ENCODE measurements at regions not wholly inside any gene's neighbourhood (a gene's known extent, or its start where the extent isn't known, plus 50 kb on each side); places are given as distances from the start of the nearest gene placed in this dataset.

DNA sequence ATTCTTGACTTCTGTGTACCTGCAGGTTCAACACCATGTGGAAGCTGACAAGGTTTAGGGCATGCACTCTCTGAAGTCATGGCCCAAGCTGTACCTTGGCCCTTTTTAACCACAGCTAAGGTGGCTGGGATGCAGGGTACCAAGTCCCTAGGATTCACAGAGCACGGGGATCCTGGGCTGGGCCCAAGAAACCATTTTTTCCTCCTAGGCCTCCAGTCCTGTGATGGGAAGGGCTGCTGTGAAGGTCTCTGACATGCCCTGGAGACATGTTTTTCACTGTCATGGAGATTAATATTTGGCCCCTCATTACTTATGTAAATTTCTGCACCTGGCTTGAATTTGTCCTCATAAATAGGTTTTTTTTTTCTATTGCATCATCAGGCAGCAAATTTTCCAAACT, 937.5 kb upstream of the ROBO1 start:
- no peak overlapping the region for H3K9ac ChIP-seq (ENCODE audit: insufficient read depth in 1 of 2, low read depth in 2 of 2, low read length in 2 of 2)
- ChIA-PET CTCF (ENCODE audit: low intra/inter-chr PET ratio) (no interaction called here), POLR2A (no interaction called here)
- intact Hi-C loops (cut with micrococcal nuclease) (no loop called here), in situ Hi-C loops (cut with MboI) (no loop called here)
- no peaks in the 10 kb centered on the region for H3K27me3 ChIP-seq (ENCODE audit: control insufficient read depth in 2 of 2, insufficient read depth in 2 of 2, low read length in 2 of 2)
- no peaks in the 10 kb centered on the region for H3K36me3 ChIP-seq (ENCODE audit: control insufficient read depth, insufficient read depth, low read length)
- H3K9me1 ChIP-seq (ENCODE audit: control insufficient read depth, insufficient read depth, low read length) = no peaks in the 10 kb centered on the region
- FAIRE-seq (no peak), DNase-seq (ENCODE audit: extremely low read depth in 1 of 4, low spot score in 3 of 4) (no peak), ATAC-seq (no peak)
- WGBS (ENCODE audit: insufficient coverage, low coverage, missing lambda C conversion rate) = no CpG with 5 or more reads among the region's 1 CpG
- TF ChIP-seq CEBPG (CRISPR knock-in tag; IDR thresholded peaks at IDR 0.05) (no peak), CEBPG (tag; conservative IDR thresholded peaks at IDR 0.05 in 1 of 2, IDR thresholded peaks at IDR 0.05 in 1 of 2) (0 out of 4 replicates have a peak, but pooled peaks of 1 of the 2 experiments have one; percentile 20), ZFP36 (IDR thresholded peaks at IDR 0.05; ENCODE audit: low read depth, low read length, partially characterized antibody) (peak; percentile 58), MNT (conservative IDR thresholded peaks at IDR 0.05) (no peak)
- H3K4me3 ChIP-seq = no peak overlapping the region
- no TSS peak for BruUV-seq (replicated peaks)
- H3K4me1 ChIP-seq (replicated peaks in 1 of 2; ENCODE audit: control insufficient read depth in 2 of 2, insufficient read depth in 2 of 2, low read length in 2 of 2) = no peaks in the 10 kb centered on the region
- no peak overlapping the region for H3K4me2 ChIP-seq (ENCODE audit: insufficient read depth, low read length)
- H3K79me2 ChIP-seq (ENCODE audit: control insufficient read depth, insufficient read depth, low read length) = no peaks in the 10 kb centered on the region
- no peaks in the 10 kb centered on the region for H4K20me1 ChIP-seq (replicated peaks; ENCODE audit: control insufficient read depth, insufficient read depth, low read length)
- no peak overlapping the region for H2AFZ ChIP-seq (ENCODE audit: low read depth, low read length)
- 0 out of 2 replicates have a peak, but pooled peaks cover 2% of the 10 kb centered on the region for H3K9me3 ChIP-seq (replicated peaks; ENCODE audit: control insufficient read depth, insufficient read depth, low read depth, low read length)
- no peak overlapping the region for H3K27ac ChIP-seq (ENCODE audit: extremely low read depth, low read depth, low read length)

DNA sequence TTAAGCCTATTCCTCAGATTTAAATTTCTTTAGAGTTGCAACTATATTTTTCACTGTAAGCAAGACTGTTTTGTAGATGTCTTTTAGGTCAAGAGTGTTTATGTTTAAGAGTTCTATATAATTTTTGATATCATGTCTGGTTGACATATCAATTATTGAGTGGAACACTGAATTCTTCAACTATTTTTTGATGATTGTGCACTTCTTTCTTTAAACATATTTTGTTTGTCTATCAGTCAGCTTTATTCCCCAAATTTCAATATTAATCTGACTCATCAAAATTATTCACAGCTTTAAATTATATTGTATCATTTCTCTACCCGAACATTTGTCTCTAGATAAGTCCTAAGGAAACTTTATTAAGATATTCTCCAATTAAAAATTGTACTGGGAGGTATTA, 933.6 kb upstream of the ROBO1 start:
- no peak for DNase-seq (ENCODE audit: extremely low read depth in 1 of 4, low spot score in 3 of 4)
- Histone ChIP-seq H3K27ac (ENCODE audit: extremely low read depth, low read depth, low read length) (no peak overlapping the region), H3K36me3 (ENCODE audit: control insufficient read depth, insufficient read depth, low read length) (no peaks in the 10 kb centered on the region), H2AFZ (ENCODE audit: low read depth, low read length) (no peak overlapping the region), H3K9me3 (replicated peaks; ENCODE audit: control insufficient read depth, insufficient read depth, low read depth, low read length) (0 out of 2 replicates have a peak, but pooled peaks cover 2% of the 10 kb centered on the region), H4K20me1 (replicated peaks; ENCODE audit: control insufficient read depth, insufficient read depth, low read length) (no peaks in the 10 kb centered on the region), H3K4me3 (no peak overlapping the region), H3K9me1 (ENCODE audit: control insufficient read depth, insufficient read depth, low read length) (no peaks in the 10 kb centered on the region), H3K4me2 (ENCODE audit: insufficient read depth, low read length) (no peak overlapping the region), H3K4me1 (replicated peaks in 1 of 2; ENCODE audit: control insufficient read depth in 2 of 2, insufficient read depth in 2 of 2, low read length in 2 of 2) (no peaks in the 10 kb centered on the region), H3K9ac (ENCODE audit: insufficient read depth in 1 of 2, low read depth in 2 of 2, low read length in 2 of 2) (no peak overlapping the region), H3K27me3 (ENCODE audit: control insufficient read depth in 2 of 2, insufficient read depth in 2 of 2, low read length in 2 of 2) (no peaks in the 10 kb centered on the region), H3K79me2 (ENCODE audit: control insufficient read depth, insufficient read depth, low read length) (no peaks in the 10 kb centered on the region)
- FAIRE-seq = no peak
- WGBS (ENCODE audit: insufficient coverage, low coverage, missing lambda C conversion rate) = 40% methylated on average over 1 of the region's 1 CpG
- in situ Hi-C loops (cut with MboI) = no loop called here
- POLR2A ChIA-PET = no interaction called here
- intact Hi-C loops (cut with micrococcal nuclease) = no loop called here
- no TSS peak for BruUV-seq (replicated peaks)
- no peak for ATAC-seq
- CTCF ChIA-PET (ENCODE audit: low intra/inter-chr PET ratio) = no interaction called here
- TF ChIP-seq RBM25 (IDR thresholded peaks at IDR 0.05; ENCODE audit: low read depth, low read length, severe bottlenecking) = no peak
- no peak for TF ChIP-seq HCFC1 (IDR thresholded peaks at IDR 0.05; ENCODE audit: low read depth, low read length)
- no peak for TF ChIP-seq ZNF639 (CRISPR knock-in tag; conservative IDR thresholded peaks at IDR 0.05 in 1 of 2, IDR thresholded peaks at IDR 0.05 in 1 of 2)
- TF ChIP-seq STAG1 (CRISPR knock-in tag; IDR thresholded peaks at IDR 0.05; ENCODE audit: borderline replicate concordance) = no peak
- no peak for TF ChIP-seq CHCHD3 (CRISPR knock-in tag; IDR thresholded peaks at IDR 0.05)
- peak; percentile 45; the same call in 1 of the 2 replicates for TF ChIP-seq MAFK (IDR thresholded peaks at IDR 0.05; ENCODE audit: low read length)
- no peak for TF ChIP-seq ZBTB1 (CRISPR knock-in tag; IDR thresholded peaks at IDR 0.05; ENCODE audit: borderline replicate concordance, low read depth)
- no peak for TF ChIP-seq KDM5B (IDR thresholded peaks at IDR 0.05; ENCODE audit: insufficient replicate concordance, low read depth, low read length)
- no peak for TF ChIP-seq SRSF3 (IDR thresholded peaks at IDR 0.05; ENCODE audit: insufficient read depth, low read length)

Measured in K562 (cell line).